Breast epithelium (tissue), 3 donors: ENCODE measurements at regions not wholly inside any gene's neighbourhood (a gene's known extent, or its start where the extent isn't known, plus 50 kb on each side); places are given as distances from the start of the nearest gene placed in this dataset.

Experiments used
- POLR2A ChIP-seq: fragments of 450-650 bp; IDR thresholded peaks from one replicate; pipeline ENCODE4 v1.6.1; 2016; ENCODE audit warnings: antibody characterized with exemption, mild to moderate bottlenecking, moderate library complexity
- POLR2AphosphoS5 ChIP-seq, 3 donors: sonication (generic); formaldehyde crosslinking; IDR thresholded peaks; one replicate each; pipeline ENCODE4 v1.6.1; 2017; ENCODE audit warnings: antibody characterized with exemption in 3 of 3
- TF ChIP-seq, protein P1 (sequence below), 3 donors: fragments of 450-650 bp; IDR thresholded peaks; one replicate each; pipeline ENCODE4 v1.5.1; 2016 to 2017; ENCODE audit warnings: antibody characterized with exemption in 3 of 3, mild to moderate bottlenecking in 3 of 3, moderate library complexity in 3 of 3

DNA sequence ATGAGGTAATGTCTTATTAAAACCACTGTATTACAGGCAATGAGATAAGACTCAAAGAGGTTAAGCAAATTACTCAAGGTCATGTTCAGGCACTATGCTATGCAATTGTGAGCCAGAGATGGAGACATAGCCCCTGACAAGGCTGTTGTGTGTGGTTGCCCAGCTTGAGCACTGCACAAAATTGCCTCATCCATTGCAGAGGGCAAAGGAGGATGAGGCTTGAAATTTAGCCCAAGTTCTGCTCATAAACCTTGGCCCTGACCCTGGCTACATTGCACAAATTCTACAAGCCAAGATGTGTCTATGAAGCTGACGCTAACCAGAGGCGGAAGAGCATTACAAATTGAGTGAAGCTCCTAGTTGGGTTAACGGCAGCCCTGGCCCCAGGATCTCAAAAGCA, 65.6 kb upstream of the PGM2 start:
- TF ChIP-seq, protein P1, sequence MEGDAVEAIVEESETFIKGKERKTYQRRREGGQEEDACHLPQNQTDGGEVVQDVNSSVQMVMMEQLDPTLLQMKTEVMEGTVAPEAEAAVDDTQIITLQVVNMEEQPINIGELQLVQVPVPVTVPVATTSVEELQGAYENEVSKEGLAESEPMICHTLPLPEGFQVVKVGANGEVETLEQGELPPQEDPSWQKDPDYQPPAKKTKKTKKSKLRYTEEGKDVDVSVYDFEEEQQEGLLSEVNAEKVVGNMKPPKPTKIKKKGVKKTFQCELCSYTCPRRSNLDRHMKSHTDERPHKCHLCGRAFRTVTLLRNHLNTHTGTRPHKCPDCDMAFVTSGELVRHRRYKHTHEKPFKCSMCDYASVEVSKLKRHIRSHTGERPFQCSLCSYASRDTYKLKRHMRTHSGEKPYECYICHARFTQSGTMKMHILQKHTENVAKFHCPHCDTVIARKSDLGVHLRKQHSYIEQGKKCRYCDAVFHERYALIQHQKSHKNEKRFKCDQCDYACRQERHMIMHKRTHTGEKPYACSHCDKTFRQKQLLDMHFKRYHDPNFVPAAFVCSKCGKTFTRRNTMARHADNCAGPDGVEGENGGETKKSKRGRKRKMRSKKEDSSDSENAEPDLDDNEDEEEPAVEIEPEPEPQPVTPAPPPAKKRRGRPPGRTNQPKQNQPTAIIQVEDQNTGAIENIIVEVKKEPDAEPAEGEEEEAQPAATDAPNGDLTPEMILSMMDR (IDR thresholded peaks at IDR 0.05), result no peak
- no peak for TF ChIP-seq POLR2A
- no peak for TF ChIP-seq POLR2AphosphoS5 (IDR thresholded peaks at IDR 0.05)
